ENCODE measurements at regions not wholly inside any gene's neighbourhood (a gene's known extent, or its start where the extent isn't known, plus 50 kb on each side); places are given as distances from the start of the nearest gene placed in this dataset.

DNA sequence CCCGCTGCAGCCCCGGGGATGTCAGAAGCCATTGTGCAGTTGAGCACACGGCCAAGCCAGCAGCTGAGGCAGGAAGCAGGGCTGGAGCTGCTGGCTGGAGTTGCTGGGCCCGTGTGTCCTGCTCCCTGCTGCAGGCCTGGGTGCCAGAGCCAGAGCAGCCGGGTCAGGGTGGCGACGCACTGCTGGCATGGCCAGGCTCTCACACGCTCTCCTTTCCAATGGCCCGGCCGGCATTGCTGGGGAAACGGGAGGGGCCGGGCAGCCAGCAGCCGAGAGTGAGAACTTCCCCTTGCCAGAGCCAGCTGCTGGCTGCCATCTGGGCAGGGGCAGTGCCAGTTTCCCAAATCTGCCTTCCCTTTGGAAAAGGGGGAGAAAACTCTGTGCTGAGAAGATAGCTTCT is 82.4 kb upstream of the PROX1 start:
- DNase-seq = no peak

- DNase-seq = no peak
Observed at GRCh38 chr1:213908521-213908920, 79.3 kb upstream of the PROX1 start.

DNA sequence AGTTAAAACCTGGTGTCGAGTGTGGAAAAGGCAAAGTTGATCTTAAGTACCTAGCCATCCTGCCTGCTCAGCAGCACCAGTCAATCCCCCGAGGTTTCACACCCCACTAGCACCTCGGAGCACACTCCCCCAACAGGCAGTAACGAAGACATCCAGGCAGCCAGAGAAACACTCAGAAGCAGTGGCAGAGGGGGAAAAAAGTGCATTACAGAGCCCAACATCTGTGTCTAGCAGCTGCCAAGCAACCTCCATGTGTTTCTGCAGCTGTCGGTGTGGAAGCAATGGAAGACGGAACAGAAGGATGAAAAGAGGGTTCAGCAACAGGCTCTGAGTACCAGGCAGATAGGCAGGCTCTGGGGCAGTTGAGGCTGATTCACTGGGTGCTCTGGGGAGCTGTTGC is 73.4 kb upstream of the PROX1 start:
- no peak for DNase-seq

DNA sequence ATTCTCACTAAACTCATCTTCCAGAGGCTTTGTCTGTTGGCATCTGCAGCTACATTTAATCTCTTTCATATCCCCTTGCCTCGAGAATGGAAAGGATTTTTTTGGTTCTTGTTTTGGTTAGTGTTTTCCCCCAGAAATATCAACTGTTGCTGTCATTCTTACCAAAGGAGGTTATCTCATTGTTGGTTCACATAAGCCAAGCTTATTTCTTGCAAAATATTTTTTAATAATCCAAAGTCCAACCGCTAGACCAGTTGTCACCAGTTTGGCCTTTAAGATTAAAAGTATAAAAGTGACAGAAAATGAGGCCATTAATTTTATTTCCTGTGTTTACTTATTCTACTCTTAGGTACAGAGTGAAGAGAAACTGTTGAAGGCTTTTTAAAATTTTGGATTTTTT is 66.5 kb upstream of the PROX1 start:
- no peak for DNase-seq

DNA sequence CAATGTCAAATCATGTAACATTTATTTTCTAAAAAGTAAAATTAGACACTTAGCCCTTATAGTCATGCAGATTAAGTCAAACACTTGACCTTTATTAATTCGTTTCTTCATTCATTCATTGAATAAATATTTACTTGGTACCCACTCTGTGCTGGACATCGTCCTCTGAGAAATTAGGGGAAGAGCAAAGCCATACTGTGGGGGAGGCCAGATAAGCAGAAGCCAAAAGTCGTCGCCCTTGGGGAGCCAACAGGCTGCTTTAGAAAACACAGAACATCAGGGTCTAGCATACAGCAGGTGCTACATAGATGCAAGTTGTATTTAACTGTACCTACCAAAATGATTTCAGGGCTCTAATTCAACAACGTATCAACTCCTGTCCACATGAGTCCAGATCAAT is 66.1 kb upstream of the PROX1 start:
- no peak for DNase-seq

DNA sequence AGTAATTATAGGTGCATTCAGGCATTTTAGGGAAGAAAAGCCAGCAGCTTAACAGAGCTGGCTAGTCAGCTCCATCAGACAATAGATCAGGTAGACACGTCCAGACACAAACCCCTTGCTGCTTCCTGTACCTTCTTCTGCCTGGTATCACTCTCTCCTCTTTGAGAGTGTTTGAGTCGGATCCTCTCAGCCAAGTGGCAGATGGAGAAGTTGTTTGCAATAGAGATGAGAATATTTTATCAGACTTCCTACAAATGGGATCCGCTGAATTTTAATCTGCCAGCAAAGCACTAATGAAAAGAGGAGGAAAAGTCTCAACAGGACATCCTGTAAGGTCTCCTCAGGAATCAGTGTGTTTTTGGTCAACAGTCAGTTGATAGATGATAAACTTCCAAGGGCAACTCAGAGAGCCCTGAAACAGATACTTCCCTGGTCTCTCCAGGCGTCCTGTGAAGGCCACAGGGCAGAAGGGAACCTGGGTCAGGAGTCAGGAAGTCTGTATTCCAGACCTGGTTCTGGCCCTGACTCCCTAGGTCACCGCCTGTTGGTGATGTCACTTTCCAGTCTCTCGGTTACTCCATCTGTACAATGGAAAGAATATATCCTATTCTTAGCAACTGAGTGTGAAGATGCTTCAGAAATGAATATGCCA is 62.1 kb upstream of the PROX1 start:
- no peak for DNase-seq

DNA sequence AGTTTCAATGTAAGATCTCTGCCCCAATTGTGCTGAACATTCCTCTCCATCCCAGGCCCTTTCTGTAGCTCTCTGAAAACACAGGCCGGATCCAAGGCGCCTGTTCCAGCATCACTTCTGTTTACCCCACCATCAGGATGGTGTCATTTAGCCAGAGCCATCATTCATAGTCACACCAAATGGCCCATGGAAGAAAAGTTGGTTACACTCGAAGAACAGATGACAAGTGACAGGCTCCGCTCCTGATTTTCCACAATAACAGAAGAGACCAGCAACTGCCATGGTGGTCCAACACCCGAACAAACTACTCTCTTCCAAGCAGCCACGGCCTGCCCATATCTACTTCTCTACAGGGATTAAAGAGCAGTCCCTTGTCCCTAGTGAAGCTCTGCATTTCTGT is 59.9 kb upstream of the PROX1 start:
- DNase-seq = no peak

- no peak for DNase-seq
Observed at GRCh38 chr1:213929398-213929797, 58.4 kb upstream of the PROX1 start.

DNA sequence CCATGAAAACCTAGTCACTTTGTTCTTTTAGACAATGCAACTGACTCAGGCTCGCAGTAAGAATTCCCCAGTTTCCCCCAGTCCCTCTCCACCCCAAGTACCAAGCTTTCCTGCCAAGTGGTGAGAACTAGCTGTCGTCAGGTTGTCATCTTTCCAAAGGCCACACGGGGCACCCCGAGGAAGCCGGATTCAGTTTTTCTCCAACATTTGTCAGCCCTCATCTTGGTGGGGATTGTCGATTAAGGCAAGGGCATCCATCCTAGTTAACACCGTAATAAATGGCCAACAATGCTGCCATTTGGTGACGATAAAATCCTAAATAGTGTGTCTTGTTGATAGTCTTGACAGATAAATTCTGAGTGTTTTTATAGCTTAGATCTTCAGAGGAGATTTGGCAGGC is 55.9 kb upstream of the PROX1 start:
- DNase-seq = no peak

- no peak for DNase-seq
Observed at GRCh38 chr1:213933336-213933735, 54.4 kb upstream of the PROX1 start.

GRCh38 chr1:213934649-213935048 is 53.1 kb upstream of the PROX1 start:
- no peak for DNase-seq

DNA sequence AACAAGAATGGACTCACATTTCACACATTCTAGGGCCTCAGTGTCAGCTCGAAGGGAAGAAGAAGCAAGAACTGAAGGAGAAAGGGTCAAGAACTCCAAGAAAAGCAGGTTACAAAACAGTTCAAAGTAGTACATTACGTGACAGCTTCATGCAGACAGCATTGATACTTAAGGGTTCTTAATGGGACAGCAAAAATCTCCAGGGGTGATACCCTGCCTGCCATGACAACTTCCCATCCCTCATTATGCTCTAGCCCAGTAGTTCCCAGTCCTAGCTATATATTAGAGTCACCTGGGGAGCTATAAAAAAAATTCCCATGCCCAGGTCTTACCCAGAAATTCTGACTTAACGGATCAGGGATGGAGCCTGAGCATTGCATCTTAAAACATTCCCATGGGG is 51.2 kb upstream of the PROX1 start:
- DNase-seq = no peak

Data from activated naive CD4-positive, alpha-beta T cell treated with Interleukin-2 at 50 U/mL for 16 hours (primary cell).